Stimulated activated CD4-positive, alpha-beta T cell treated with anti-CD3 and anti-CD28 coated beads, Interleukin-1b, Interleukin-23, amount 100 ng/mL, for 24 hours (primary cell): ENCODE measurements at regions not wholly inside any gene's neighbourhood (a gene's known extent, or its start where the extent isn't known, plus 50 kb on each side); places are given as distances from the start of the nearest gene placed in this dataset.
"Not testable (repeated sequence)": the region's sequence is repeated elsewhere in the genome, so short reads cannot be mapped to it uniquely, and the experiment has no call there.

ENCODE experiments used
- DNase-seq, 4 experiments: peaks; one replicate each; pipeline ENCODE4 v3.0.0-alpha.2; 2020; ENCODE audit warnings: low read depth in 4 of 4, low spot score in 1 of 4

GRCh38 chr16:60199150-60199549 is 1465.0 kb upstream of the GOT2 start:
- no peak for DNase-seq

GRCh38 chr16:60181536-60181935 is 1447.4 kb upstream of the GOT2 start:
- no peak for DNase-seq

GRCh38 chr16:60180609-60181008 is 1446.5 kb upstream of the GOT2 start:
- DNase-seq: no peak

- no peak for DNase-seq
These were observed 1436.1 kb upstream of the GOT2 start for GRCh38 chr16:60170196-60170595.

GRCh38 chr16:60166111-60166510 is 1432.0 kb upstream of the GOT2 start:
- no peak for DNase-seq

- DNase-seq: no peak
These were observed 1417.9 kb upstream of the GOT2 start for GRCh38 chr16:60151987-60152386.

- DNase-seq: no peak
These were observed 1416.8 kb upstream of the GOT2 start for GRCh38 chr16:60150907-60151306.

- DNase-seq: no peak
These were observed 1409.2 kb upstream of the GOT2 start for GRCh38 chr16:60143348-60143705.

- no peak for DNase-seq
These were observed 1408.7 kb upstream of the GOT2 start for GRCh38 chr16:60142619-60143347.

GRCh38 chr16:60137891-60138290 is 1403.8 kb upstream of the GOT2 start:
- no peak for DNase-seq

- no peak for DNase-seq
These were observed 1393.1 kb upstream of the GOT2 start for GRCh38 chr16:60127196-60127595.

- DNase-seq: not testable (repeated sequence)
These were observed 1392.0 kb upstream of the GOT2 start for GRCh38 chr16:60126115-60126514.

GRCh38 chr16:60123392-60124023 is 1389.4 kb upstream of the GOT2 start:
- no peak for DNase-seq

GRCh38 chr16:60120586-60120985 is 1386.5 kb upstream of the GOT2 start:
- no peak for DNase-seq

GRCh38 chr16:60110531-60110930 is 1376.4 kb upstream of the GOT2 start:
- no peak for DNase-seq

GRCh38 chr16:60107871-60108270 is 1373.8 kb upstream of the GOT2 start:
- no peak for DNase-seq

- DNase-seq: no peak
These were observed 1373.3 kb upstream of the GOT2 start for GRCh38 chr16:60107437-60107836.

GRCh38 chr16:60100371-60100770 is 1366.3 kb upstream of the GOT2 start:
- DNase-seq: no peak

- no peak for DNase-seq
These were observed 1357.4 kb upstream of the GOT2 start for GRCh38 chr16:60091529-60091928.

GRCh38 chr16:60091071-60091470 is 1357.0 kb upstream of the GOT2 start:
- no peak for DNase-seq

- no peak for DNase-seq
These were observed 1353.4 kb upstream of the GOT2 start for GRCh38 chr16:60087530-60087929.

GRCh38 chr16:60078819-60079218 is 1344.7 kb upstream of the GOT2 start:
- DNase-seq: not testable (repeated sequence)

- no peak for DNase-seq
These were observed 1343.7 kb upstream of the GOT2 start for GRCh38 chr16:60077861-60078260.
